HepG2 (cell line): ENCODE measurements at regions not wholly inside any gene's neighbourhood (a gene's known extent, or its start where the extent isn't known, plus 50 kb on each side); places are given as distances from the start of the nearest gene placed in this dataset.

ENCODE experiments used
- ATAC-seq: fragments of 200-7000 bp; cut with Tn5 transposase; 3 replicates; pipeline ENCODE4 v1.9.1; 2020; ENCODE audit warnings: mild to moderate bottlenecking, moderate library complexity
- BruUV-seq: library from RNA; stranded (reverse); fragments of 400-500 nt; replicated peaks from 2 replicates; lab custom pipeline; 2021; lab: Mats Ljungman, UMichigan
- CTCF ChIA-PET: fragments of 300-600 bp; formaldehyde crosslinking; extraction: SDS; loops from one replicate; lab custom pipeline; 2021; ENCODE audit warnings: low total read pairs, inconsistent platforms, low intra/inter-chr PET ratio; lab: Yijun Ruan, JAX
- POLR2A ChIA-PET: fragments of 350-600 bp; sonication (Branson Sonifier 250); formaldehyde crosslinking; loops from one replicate; lab custom pipeline; 2020; ENCODE audit warnings: antibody characterized with exemption, inconsistent platforms; lab: Yijun Ruan, JAX
- DNase-seq: peaks from one replicate; pipeline ENCODE4 v3.0.0-alpha.2; 2015; ENCODE audit warnings: low spot score
- FAIRE-seq: peaks from 3 replicates; lab custom pipeline; 2011; peaks lifted over from hg19 to GRCh38; lab: Jason Lieb, UNC
- H2AFZ ChIP-seq: one replicate; pipeline ENCODE4 v1.6.1; 2011; ENCODE audit warnings: low read length, inconsistent platforms
- H3K27ac ChIP-seq: fragments of 300-600 bp; 3 replicates; pipeline ENCODE4 v1.8.0; 2011; ENCODE audit warnings: mixed run types, mild to moderate bottlenecking, mixed read lengths, low read length, inconsistent platforms; ENCODE audit not compliant: insufficient read depth; ENCODE audit errors: extremely low read length
- H3K27me3 ChIP-seq, 2 experiments: fragments of 200-600 bp in 1 of 2; 2 replicates in 1 of 2; 3 replicates in 1 of 2; pipeline versions ENCODE4 v1.6.0 to v1.8.0; 2011; ENCODE audit warnings: low read length in 2 of 2, mild to moderate bottlenecking in 2 of 2, moderate library complexity in 2 of 2, inconsistent platforms in 1 of 2; ENCODE audit not compliant: insufficient read depth in 2 of 2, control insufficient read depth in 1 of 2
- H3K36me3 ChIP-seq, 2 experiments: fragments of 200-600 bp in 1 of 2; replicated peaks in 1 of 2; 2 replicates in 1 of 2; 3 replicates in 1 of 2; pipeline versions ENCODE4 v1.5.1 to v1.8.0; 2011; ENCODE audit warnings: low read length in 2 of 2, inconsistent platforms in 1 of 2; ENCODE audit not compliant: insufficient read depth in 2 of 2, control insufficient read depth in 1 of 2
- H3K4me1 ChIP-seq: 2 replicates; pipeline ENCODE4 v1.5.1; 2012; ENCODE audit warnings: low read length, inconsistent platforms; ENCODE audit not compliant: insufficient read depth
- H3K4me2 ChIP-seq: 2 replicates; pipeline ENCODE4 v1.6.0; 2011; ENCODE audit warnings: low read depth, low read length, inconsistent platforms
- H3K4me3 ChIP-seq, 3 experiments: fragments of 200-600 bp in 1 of 3; sonication (generic), shearing (Covaris generic) in 1 of 3; replicated peaks in 1 of 3; 2 replicates each; pipeline ENCODE4 v1.5.1; 2011 to 2016; ENCODE audit warnings: low read length in 3 of 3, inconsistent platforms in 2 of 3, low read depth in 2 of 3, mild to moderate bottlenecking in 2 of 3, control low read depth in 1 of 3, mixed read lengths in 1 of 3; ENCODE audit not compliant: insufficient read depth in 1 of 3
- H3K79me2 ChIP-seq: one replicate; pipeline ENCODE4 v1.6.1; 2011; ENCODE audit warnings: low read length, inconsistent platforms; ENCODE audit not compliant: insufficient read depth
- H3K9ac ChIP-seq: 2 replicates; pipeline ENCODE4 v1.6.0; 2011; ENCODE audit warnings: mild to moderate bottlenecking, low read depth, low read length, inconsistent platforms; ENCODE audit not compliant: insufficient read depth
- H3K9me3 ChIP-seq: 2 replicates; pipeline ENCODE4 v1.5.1; 2012; ENCODE audit warnings: mild to moderate bottlenecking, low read length
- H4K20me1 ChIP-seq: 2 replicates; pipeline ENCODE4 v1.6.0; 2011; ENCODE audit warnings: inconsistent platforms, mild to moderate bottlenecking, low read length, moderate library complexity; ENCODE audit not compliant: insufficient read depth
- GATAD1 ChIP-seq: IDR thresholded peaks from 2 replicates; pipeline ENCODE4 v1.6.1; 2016; ENCODE audit warnings: missing genetic modification reagents, missing compliant biosample characterization
- ZFP41 ChIP-seq: sonication (generic); formaldehyde crosslinking; IDR thresholded peaks from 2 replicates; pipeline ENCODE4 v1.4.0; 2020; ENCODE audit warnings: mild to moderate bottlenecking, missing genetic modification reagents, borderline replicate concordance
- ZNF460 ChIP-seq: sonication (generic); formaldehyde crosslinking; IDR thresholded peaks from 2 replicates; pipeline ENCODE4 v1.5.1; 2020; ENCODE audit warnings: missing genetic modification reagents, mild to moderate bottlenecking, borderline replicate concordance
- ZNF605 ChIP-seq: sonication (generic); formaldehyde crosslinking; IDR thresholded peaks from 2 replicates; pipeline ENCODE4 v1.8.0; 2022; ENCODE audit warnings: mild to moderate bottlenecking, missing genetic modification reagents
- ZNF773 ChIP-seq: sonication (generic); formaldehyde crosslinking; IDR thresholded peaks from 2 replicates; pipeline ENCODE4 v1.4.0; 2020; ENCODE audit warnings: missing genetic modification reagents, borderline replicate concordance
- ZXDC ChIP-seq: sonication (generic); formaldehyde crosslinking; IDR thresholded peaks from 2 replicates; pipeline ENCODE4 v1.5.0; 2020; ENCODE audit warnings: mild to moderate bottlenecking, missing genetic modification reagents
- WGBS: methylation state at CpG from one replicate; pipeline ENCODE4 v1.1.6; 2017; ENCODE audit warnings: low lambda C conversion rate; 5-methylcytosine and 5-hydroxymethylcytosine counted together
- in situ Hi-C: cut with HindIII; loops from 2 replicates; pipeline ENCODE4 v1.10.0; 2017; ENCODE audit warnings: low pct_unique_long_range_greater_than_20kb; ENCODE audit not compliant: extremely low pct_ligation_motif_present
- intact Hi-C: fragments of 100-400 bp; cut with micrococcal nuclease; formaldehyde crosslinking; loops from one replicate; pipeline ENCODE4 v1.10.0; 2022; ENCODE audit not compliant: unreplicated experiment
- TF ChIP-seq, protein P1 (sequence below), 2 experiments: sonication (generic) in 1 of 2; formaldehyde crosslinking in 1 of 2; IDR thresholded peaks; 2 replicates each; pipeline versions ENCODE4 v1.4.0 to v1.6.1; 2018 to 2020; ENCODE audit warnings: missing genetic modification reagents in 2 of 2, borderline replicate concordance in 1 of 2, low read depth in 1 of 2, mild to moderate bottlenecking in 1 of 2, missing biosample characterization in 1 of 2
- TF ChIP-seq, protein P2 (sequence below): sonication (generic); formaldehyde crosslinking; IDR thresholded peaks from 2 replicates; pipeline ENCODE4 v1.4.0; 2020; ENCODE audit warnings: missing genetic modification reagents, borderline replicate concordance

GRCh38 chr12:113610698-113611097, 139.0 kb upstream of the LHX5 start (continued):
- no peak for TF ChIP-seq ZXDC (CRISPR knock-in tag)
- TF ChIP-seq, protein P1, sequence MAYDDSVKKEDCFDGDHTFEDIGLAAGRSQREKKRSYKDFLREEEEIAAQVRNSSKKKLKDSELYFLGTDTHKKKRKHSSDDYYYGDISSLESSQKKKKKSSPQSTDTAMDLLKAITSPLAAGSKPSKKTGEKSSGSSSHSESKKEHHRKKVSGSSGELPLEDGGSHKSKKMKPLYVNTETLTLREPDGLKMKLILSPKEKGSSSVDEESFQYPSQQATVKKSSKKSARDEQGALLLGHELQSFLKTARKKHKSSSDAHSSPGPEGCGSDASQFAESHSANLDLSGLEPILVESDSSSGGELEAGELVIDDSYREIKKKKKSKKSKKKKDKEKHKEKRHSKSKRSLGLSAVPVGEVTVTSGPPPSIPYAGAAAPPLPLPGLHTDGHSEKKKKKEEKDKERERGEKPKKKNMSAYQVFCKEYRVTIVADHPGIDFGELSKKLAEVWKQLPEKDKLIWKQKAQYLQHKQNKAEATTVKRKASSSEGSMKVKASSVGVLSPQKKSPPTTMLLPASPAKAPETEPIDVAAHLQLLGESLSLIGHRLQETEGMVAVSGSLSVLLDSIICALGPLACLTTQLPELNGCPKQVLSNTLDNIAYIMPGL (CRISPR knock-in tag; IDR thresholded peaks at IDR 0.05; ENCODE audit: borderline replicate concordance in 1 of 2, low read depth in 1 of 2) = no peak

DNA sequence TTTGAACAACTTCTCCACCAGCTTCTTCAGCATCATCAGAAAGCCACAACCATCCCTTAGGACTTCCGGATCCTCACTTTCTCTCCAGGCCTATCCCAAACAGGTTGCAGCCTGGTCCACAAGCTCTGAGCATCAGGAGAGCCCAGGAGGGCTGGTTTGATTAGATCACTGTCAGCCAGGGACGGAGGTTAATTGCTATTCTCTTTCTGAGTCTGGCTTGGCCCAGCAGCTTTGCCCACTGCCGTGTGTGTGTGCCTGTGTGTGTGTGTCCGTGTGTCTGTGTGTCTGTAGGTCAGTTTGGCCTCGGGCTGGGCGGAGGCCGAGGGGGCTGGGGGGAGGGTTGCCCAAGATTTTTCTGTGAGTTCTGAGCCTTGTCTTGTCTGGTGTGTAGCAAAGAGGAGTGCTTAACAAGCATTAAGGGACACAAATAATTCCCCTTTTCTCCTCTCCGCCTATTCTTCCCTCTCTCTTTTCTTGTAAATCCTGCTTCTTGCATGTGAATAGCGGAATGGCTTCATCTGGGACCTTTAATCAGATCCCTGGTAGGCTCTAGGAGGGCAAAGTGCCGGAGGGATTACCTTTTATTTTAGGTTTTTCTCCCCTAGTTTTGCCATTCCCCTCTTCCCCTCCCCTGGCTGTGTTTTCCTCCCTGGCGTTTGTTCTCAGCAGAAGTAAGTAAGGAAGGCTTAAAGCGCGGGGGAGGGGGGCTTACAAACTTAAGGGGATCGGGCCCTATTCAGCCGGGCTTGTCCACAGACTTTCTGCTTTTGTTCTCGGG, 138.2 kb upstream of the LHX5 start:
- 3% methylated on average over 13 of the region's 16 CpGs for WGBS
- TF ChIP-seq ZNF460 (CRISPR knock-in tag) (no peak), ZNF605 (no peak), GATAD1 (CRISPR knock-in tag) (no peak), ZFP41 (no peak), ZNF773 (CRISPR knock-in tag) (no peak)
- TF ChIP-seq, protein P2, sequence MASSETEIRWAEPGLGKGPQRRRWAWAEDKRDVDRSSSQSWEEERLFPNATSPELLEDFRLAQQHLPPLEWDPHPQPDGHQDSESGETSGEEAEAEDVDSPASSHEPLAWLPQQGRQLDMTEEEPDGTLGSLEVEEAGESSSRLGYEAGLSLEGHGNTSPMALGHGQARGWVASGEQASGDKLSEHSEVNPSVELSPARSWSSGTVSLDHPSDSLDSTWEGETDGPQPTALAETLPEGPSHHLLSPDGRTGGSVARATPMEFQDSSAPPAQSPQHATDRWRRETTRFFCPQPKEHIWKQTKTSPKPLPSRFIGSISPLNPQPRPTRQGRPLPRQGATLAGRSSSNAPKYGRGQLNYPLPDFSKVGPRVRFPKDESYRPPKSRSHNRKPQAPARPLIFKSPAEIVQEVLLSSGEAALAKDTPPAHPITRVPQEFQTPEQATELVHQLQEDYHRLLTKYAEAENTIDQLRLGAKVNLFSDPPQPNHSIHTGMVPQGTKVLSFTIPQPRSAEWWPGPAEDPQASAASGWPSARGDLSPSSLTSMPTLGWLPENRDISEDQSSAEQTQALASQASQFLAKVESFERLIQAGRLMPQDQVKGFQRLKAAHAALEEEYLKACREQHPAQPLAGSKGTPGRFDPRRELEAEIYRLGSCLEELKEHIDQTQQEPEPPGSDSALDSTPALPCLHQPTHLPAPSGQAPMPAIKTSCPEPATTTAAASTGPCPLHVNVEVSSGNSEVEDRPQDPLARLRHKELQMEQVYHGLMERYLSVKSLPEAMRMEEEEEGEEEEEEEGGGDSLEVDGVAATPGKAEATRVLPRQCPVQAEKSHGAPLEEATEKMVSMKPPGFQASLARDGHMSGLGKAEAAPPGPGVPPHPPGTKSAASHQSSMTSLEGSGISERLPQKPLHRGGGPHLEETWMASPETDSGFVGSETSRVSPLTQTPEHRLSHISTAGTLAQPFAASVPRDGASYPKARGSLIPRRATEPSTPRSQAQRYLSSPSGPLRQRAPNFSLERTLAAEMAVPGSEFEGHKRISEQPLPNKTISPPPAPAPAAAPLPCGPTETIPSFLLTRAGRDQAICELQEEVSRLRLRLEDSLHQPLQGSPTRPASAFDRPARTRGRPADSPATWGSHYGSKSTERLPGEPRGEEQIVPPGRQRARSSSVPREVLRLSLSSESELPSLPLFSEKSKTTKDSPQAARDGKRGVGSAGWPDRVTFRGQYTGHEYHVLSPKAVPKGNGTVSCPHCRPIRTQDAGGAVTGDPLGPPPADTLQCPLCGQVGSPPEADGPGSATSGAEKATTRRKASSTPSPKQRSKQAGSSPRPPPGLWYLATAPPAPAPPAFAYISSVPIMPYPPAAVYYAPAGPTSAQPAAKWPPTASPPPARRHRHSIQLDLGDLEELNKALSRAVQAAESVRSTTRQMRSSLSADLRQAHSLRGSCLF = no peak

More for the DNA sequence above, 138.2 kb upstream of the LHX5 start:
- ChIA-PET POLR2A (no interaction called here), CTCF (no interaction called here)
- no peaks in the 10 kb centered on the region for H4K20me1 ChIP-seq
- H3K36me3 ChIP-seq = no peaks in the 10 kb centered on the region
- intact Hi-C loops (loop anchor here (5.0 kb wide), 1 partner anchor 207 kb away; no protein-coding TSS in a partner anchor), in situ Hi-C loops (no loop called here)
- ATAC-seq (no peak), DNase-seq (no peak), FAIRE-seq (no peak)
- no peaks in the 10 kb centered on the region for H3K4me1 ChIP-seq
- H3K9me3 ChIP-seq = no peaks in the 10 kb centered on the region
- H3K27ac ChIP-seq = no peak overlapping the region
- no TSS peak for BruUV-seq
- no peak overlapping the region for H2AFZ ChIP-seq
- H3K27me3 ChIP-seq = peaks cover 2 to 31% of the 10 kb centered on the region in 2 experiments; a peak in 4 of 5 replicates
- no peak overlapping the region for H3K4me3 ChIP-seq
- H3K9ac ChIP-seq = no peak overlapping the region
- H3K79me2 ChIP-seq = no peaks in the 10 kb centered on the region
- no peak overlapping the region for H3K4me2 ChIP-seq
